Activated CD4-positive, alpha-beta T cell treated with anti-CD3 and anti-CD28 coated beads, Interleukin-2, amount 10 ng/mL, durations not matched to agents 24 days and 14 days (primary cell): ENCODE measurements at regions not wholly inside any gene's neighbourhood (a gene's known extent, or its start where the extent isn't known, plus 50 kb on each side); places are given as distances from the start of the nearest gene placed in this dataset.

Experiments
- DNase-seq: peaks from one replicate; pipeline ENCODE4 v3.0.0; 2022
- H3K27ac Mint-ChIP-seq: one replicate; pipeline ENCODE4 v1.8.0; 2022; ENCODE audit warnings: mild to moderate bottlenecking, mixed read lengths
- H3K27me3 Mint-ChIP-seq: one replicate; pipeline ENCODE4 v1.8.0; 2022; ENCODE audit warnings: mixed read lengths
- H3K36me3 Mint-ChIP-seq: one replicate; pipeline ENCODE4 v1.8.0; 2022; ENCODE audit warnings: low read depth, mild to moderate bottlenecking, mixed read lengths
- H3K4me1 Mint-ChIP-seq: one replicate; pipeline ENCODE4 v1.8.0; 2021; ENCODE audit warnings: mixed read lengths
- H3K4me3 Mint-ChIP-seq: one replicate; pipeline ENCODE4 v1.8.0; 2022; ENCODE audit warnings: mild to moderate bottlenecking, moderate library complexity, mixed read lengths
- H3K9me3 Mint-ChIP-seq: one replicate; pipeline ENCODE4 v1.8.0; 2021; ENCODE audit warnings: mixed read lengths
- intact Hi-C: fragments of 100-400 bp; cut with micrococcal nuclease; formaldehyde crosslinking; loops from one replicate; pipeline ENCODE4 v1.15.1; 2023

GRCh38 chr6:99079058-99079457 is 131.3 kb upstream of the FBXL4 start:
- Mint-ChIP-seq H3K9me3 (no peaks in the 10 kb centered on the region), H3K27ac (no peak overlapping the region), H3K4me3 (no peak overlapping the region), H3K36me3 (no peaks in the 10 kb centered on the region), H3K27me3 (peaks cover 1% of the 10 kb centered on the region), H3K4me1 (no peaks in the 10 kb centered on the region)
- DNase-seq, result no peak
- intact Hi-C loops, result no loop called here

- intact Hi-C loops, result no loop called here
- Mint-ChIP-seq H3K27ac (no peak overlapping the region), H3K9me3 (no peaks in the 10 kb centered on the region), H3K4me1 (no peaks in the 10 kb centered on the region), H3K4me3 (no peak overlapping the region), H3K36me3 (no peaks in the 10 kb centered on the region), H3K27me3 (peaks cover 3% of the 10 kb centered on the region)
- DNase-seq, result no peak
Measured at GRCh38 chr6:99073223-99073622, 125.5 kb upstream of the FBXL4 start.

DNA sequence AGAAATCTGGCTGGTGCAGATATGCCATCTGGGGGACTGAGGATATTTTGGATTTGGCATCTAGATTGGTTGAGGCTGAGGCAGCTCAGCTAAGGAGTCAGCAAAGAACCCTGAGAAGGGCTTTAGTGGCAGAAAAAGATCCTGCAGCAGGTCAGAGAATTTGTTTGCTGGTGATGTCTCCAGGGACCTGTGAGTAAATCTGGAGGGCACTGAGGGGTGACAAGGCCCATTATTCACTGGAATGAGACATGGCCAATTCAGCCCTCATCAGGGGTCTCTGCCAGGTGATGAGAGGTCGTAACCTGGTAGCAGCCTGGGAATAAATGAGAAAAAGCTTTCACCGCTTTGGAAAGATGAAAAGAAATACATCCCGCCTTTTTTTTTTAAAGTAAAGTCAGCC is 118.3 kb upstream of the FBXL4 start:
- Mint-ChIP-seq H3K27ac (no peak overlapping the region), H3K27me3 (peaks cover 4% of the 10 kb centered on the region), H3K9me3 (no peaks in the 10 kb centered on the region), H3K4me1 (no peaks in the 10 kb centered on the region), H3K36me3 (no peaks in the 10 kb centered on the region), H3K4me3 (no peak overlapping the region)
- intact Hi-C loops, result no loop called here
- DNase-seq, result no peak

DNA sequence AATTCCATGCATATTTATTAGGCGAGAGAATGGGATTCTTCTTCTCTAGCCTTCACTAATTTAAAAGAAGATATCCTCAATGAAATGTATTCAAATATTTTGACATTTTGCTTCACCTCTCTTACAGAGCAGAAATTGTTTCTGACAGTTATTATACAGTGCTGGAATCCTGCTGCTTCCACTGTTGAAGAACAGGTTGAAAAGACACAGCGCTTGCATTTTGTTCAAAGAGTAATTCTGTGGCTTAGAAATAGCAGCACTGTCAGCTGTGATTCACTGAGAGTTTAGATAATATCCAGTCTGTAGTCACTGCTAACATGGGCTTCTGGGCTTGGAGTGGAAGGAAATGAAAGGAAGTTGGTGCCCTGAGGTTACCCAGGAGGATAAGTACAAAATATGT is 117.1 kb upstream of the FBXL4 start:
- no peaks in the 10 kb centered on the region for H3K4me1 Mint-ChIP-seq
- peaks cover 6% of the 10 kb centered on the region for H3K27me3 Mint-ChIP-seq
- no peaks in the 10 kb centered on the region for H3K9me3 Mint-ChIP-seq
- no peak overlapping the region for H3K27ac Mint-ChIP-seq
- no peak overlapping the region for H3K4me3 Mint-ChIP-seq
- no peaks in the 10 kb centered on the region for H3K36me3 Mint-ChIP-seq
- no peak for DNase-seq
- intact Hi-C loops, result no loop called here

GRCh38 chr6:99036672-99037071 is 88.9 kb upstream of the FBXL4 start:
- no peaks in the 10 kb centered on the region for H3K9me3 Mint-ChIP-seq
- DNase-seq, result no peak
- no peaks in the 10 kb centered on the region for H3K36me3 Mint-ChIP-seq
- H3K27ac Mint-ChIP-seq, result no peak overlapping the region
- H3K27me3 Mint-ChIP-seq, result peaks cover 2% of the 10 kb centered on the region
- H3K4me3 Mint-ChIP-seq, result no peak overlapping the region
- no peaks in the 10 kb centered on the region for H3K4me1 Mint-ChIP-seq
- intact Hi-C loops, result no loop called here

GRCh38 chr6:99032396-99032795 is 84.7 kb upstream of the FBXL4 start:
- Mint-ChIP-seq H3K4me1 (no peaks in the 10 kb centered on the region), H3K9me3 (peaks cover 2% of the 10 kb centered on the region), H3K4me3 (no peak overlapping the region), H3K27ac (no peak overlapping the region), H3K27me3 (no peaks in the 10 kb centered on the region), H3K36me3 (no peaks in the 10 kb centered on the region)
- peak; percentile 16 for DNase-seq
- intact Hi-C loops, result no loop called here

GRCh38 chr6:99031957-99032356 is 84.2 kb upstream of the FBXL4 start:
- DNase-seq, result peak; percentile 9
- H3K27me3 Mint-ChIP-seq, result no peaks in the 10 kb centered on the region
- H3K36me3 Mint-ChIP-seq, result no peaks in the 10 kb centered on the region
- H3K9me3 Mint-ChIP-seq, result peaks cover 5% of the 10 kb centered on the region
- H3K4me1 Mint-ChIP-seq, result no peaks in the 10 kb centered on the region
- no peak overlapping the region for H3K4me3 Mint-ChIP-seq
- intact Hi-C loops, result no loop called here
- no peak overlapping the region for H3K27ac Mint-ChIP-seq

DNA sequence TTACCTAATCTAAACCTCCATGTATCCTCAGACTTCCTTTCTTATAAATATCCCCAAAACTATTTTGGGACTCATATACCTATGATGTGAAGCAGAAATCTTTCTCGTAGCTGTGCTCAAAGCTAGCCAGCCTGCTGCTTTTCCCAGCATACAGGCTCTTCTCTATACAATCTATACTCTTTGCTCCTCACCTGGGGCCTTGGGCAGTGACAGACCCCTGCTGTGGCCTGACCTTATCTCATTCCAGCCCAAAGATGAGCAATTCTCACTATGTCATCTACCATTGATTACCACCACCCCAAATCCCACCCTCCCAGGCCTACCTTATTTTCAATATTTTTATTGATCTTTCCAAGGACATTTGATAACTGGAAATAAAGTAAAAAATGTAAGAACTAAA is 83.2 kb upstream of the FBXL4 start:
- peaks cover 13% of the 10 kb centered on the region for H3K9me3 Mint-ChIP-seq
- intact Hi-C loops, result no loop called here
- H3K27ac Mint-ChIP-seq, result no peak overlapping the region
- H3K36me3 Mint-ChIP-seq, result no peaks in the 10 kb centered on the region
- DNase-seq, result no peak
- no peak overlapping the region for H3K4me3 Mint-ChIP-seq
- no peaks in the 10 kb centered on the region for H3K4me1 Mint-ChIP-seq
- no peaks in the 10 kb centered on the region for H3K27me3 Mint-ChIP-seq

GRCh38 chr6:99026135-99026534 is 78.4 kb upstream of the FBXL4 start:
- no peak overlapping the region for H3K27ac Mint-ChIP-seq
- no peak for DNase-seq
- H3K4me1 Mint-ChIP-seq, result no peaks in the 10 kb centered on the region
- H3K4me3 Mint-ChIP-seq, result no peak overlapping the region
- peaks cover 24% of the 10 kb centered on the region for H3K9me3 Mint-ChIP-seq
- no peaks in the 10 kb centered on the region for H3K36me3 Mint-ChIP-seq
- intact Hi-C loops, result no loop called here
- H3K27me3 Mint-ChIP-seq, result no peaks in the 10 kb centered on the region

DNA sequence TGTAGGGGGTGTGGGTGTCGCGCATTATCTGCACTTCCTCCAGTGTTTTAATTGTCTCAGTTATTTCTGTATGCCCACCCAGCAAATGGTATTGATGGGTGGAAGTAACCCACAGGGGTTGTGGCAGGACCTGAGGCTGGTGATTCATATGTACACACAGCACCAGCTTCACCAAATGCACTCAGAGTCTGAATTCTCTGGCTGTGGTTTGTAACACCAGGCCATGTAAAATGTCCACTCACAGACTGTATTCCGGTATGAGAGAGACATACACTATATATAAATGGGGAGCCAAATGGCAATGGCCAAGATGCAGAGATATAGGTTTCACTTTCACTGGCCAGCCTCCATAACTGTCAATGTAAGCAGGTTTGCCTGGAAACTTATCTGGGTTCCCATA is 76.3 kb upstream of the FBXL4 start:
- H3K4me3 Mint-ChIP-seq, result no peak overlapping the region
- H3K9me3 Mint-ChIP-seq, result peaks cover 24% of the 10 kb centered on the region
- no peaks in the 10 kb centered on the region for H3K36me3 Mint-ChIP-seq
- H3K27me3 Mint-ChIP-seq, result no peaks in the 10 kb centered on the region
- no peaks in the 10 kb centered on the region for H3K4me1 Mint-ChIP-seq
- DNase-seq, result no peak
- intact Hi-C loops, result no loop called here
- no peak overlapping the region for H3K27ac Mint-ChIP-seq

DNA sequence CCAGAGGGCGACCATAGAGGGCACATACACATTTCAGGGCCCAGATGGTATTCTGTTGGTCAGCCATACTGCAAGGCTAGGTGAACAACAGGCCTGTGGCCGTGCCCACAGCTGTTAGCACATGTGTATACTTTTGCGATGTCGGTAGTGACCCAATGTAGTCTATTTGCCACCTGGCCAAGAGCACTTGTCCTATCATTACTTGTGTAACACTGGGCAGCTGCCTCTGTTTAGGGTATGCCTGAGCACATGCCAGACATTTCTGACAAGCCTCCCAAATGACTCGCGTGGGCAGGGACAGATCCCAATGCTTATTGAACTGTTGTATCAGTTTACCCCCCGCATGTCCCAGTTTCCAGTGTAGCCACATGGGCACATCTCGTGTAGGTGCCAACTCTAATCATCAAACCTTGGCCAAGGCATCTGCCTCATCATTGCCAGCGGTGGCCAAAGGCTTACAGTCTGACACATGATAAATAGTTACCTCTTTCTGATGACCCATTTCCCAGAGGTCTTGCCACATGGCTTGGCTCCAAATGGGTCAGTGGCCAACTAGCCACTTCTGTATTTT is 74.4 kb upstream of the FBXL4 start:
- intact Hi-C loops, result no loop called here
- peaks cover 19% of the 10 kb centered on the region for H3K9me3 Mint-ChIP-seq
- no peaks in the 10 kb centered on the region for H3K36me3 Mint-ChIP-seq
- DNase-seq, result no peak
- H3K27me3 Mint-ChIP-seq, result peaks cover 3% of the 10 kb centered on the region
- no peaks in the 10 kb centered on the region for H3K4me1 Mint-ChIP-seq
- no peak overlapping the region for H3K27ac Mint-ChIP-seq
- H3K4me3 Mint-ChIP-seq, result no peak overlapping the region

DNA sequence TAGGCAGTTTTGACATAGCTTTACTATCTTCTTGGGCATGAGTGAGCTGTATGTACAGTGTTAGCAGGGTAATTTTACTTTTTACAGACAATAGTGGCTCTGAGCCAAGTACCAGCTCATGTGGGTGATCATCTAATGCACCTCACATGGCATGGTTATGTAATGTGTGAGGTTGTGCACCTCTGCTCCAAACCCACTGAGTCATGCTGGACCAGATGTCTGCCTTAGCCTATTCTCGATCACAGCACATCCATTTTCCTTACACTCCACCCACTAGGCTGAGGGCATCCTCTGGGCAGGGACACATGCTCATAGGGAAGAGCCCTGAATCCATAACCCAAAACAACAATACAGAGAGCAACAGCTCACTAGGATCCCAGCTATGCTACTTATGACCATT is 71.6 kb upstream of the FBXL4 start:
- Mint-ChIP-seq H3K36me3 (no peaks in the 10 kb centered on the region), H3K4me3 (no peak overlapping the region), H3K27me3 (peaks cover 3% of the 10 kb centered on the region), H3K9me3 (no peaks in the 10 kb centered on the region), H3K4me1 (peaks cover 4% of the 10 kb centered on the region), H3K27ac (no peak overlapping the region)
- DNase-seq, result no peak
- intact Hi-C loops, result no loop called here

DNA sequence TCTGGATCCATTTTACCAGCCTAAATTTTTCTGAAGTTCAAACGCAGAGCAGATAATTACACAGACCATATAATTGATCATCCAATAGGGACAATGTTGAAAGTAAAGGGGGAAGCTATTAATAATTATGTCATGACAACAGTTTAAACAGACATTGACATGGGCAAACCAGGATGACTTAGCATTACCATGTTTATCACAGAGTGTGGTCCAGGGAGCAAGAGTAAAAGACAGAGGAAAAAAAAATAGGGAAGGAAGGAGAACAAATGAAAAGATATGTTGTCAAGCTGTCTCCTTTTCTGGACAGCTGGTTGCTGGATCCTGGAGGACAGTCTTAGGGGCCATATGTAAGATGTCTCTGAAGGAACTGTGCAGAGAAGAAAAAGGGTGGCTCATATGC is 69.4 kb upstream of the FBXL4 start:
- no peak overlapping the region for H3K4me3 Mint-ChIP-seq
- H3K36me3 Mint-ChIP-seq, result no peaks in the 10 kb centered on the region
- no peaks in the 10 kb centered on the region for H3K9me3 Mint-ChIP-seq
- intact Hi-C loops, result no loop called here
- H3K27ac Mint-ChIP-seq, result no peak overlapping the region
- peaks cover 3% of the 10 kb centered on the region for H3K27me3 Mint-ChIP-seq
- DNase-seq, result no peak
- H3K4me1 Mint-ChIP-seq, result peaks cover 4% of the 10 kb centered on the region

- DNase-seq, result peak; percentile 58
- Mint-ChIP-seq H3K9me3 (no peaks in the 10 kb centered on the region), H3K27ac (no peak overlapping the region), H3K4me3 (no peak overlapping the region), H3K36me3 (no peaks in the 10 kb centered on the region), H3K27me3 (peaks cover 3% of the 10 kb centered on the region), H3K4me1 (peaks cover 4% of the 10 kb centered on the region)
- intact Hi-C loops, result no loop called here
Measured at GRCh38 chr6:99016355-99016754, 68.6 kb upstream of the FBXL4 start.

GRCh38 chr6:99014061-99014460 is 66.3 kb upstream of the FBXL4 start:
- Mint-ChIP-seq H3K27me3 (peaks cover 5% of the 10 kb centered on the region), H3K4me1 (peaks cover 4% of the 10 kb centered on the region), H3K4me3 (no peak overlapping the region), H3K36me3 (no peaks in the 10 kb centered on the region), H3K9me3 (no peaks in the 10 kb centered on the region), H3K27ac (no peak overlapping the region)
- intact Hi-C loops, result no loop called here
- no peak for DNase-seq
